Endodermal cell (in vitro differentiated cells): ENCODE measurements at regions not wholly inside any gene's neighbourhood (a gene's known extent, or its start where the extent isn't known, plus 50 kb on each side); places are given as distances from the start of the nearest gene placed in this dataset.

Source experiments
- DNase-seq: peaks from one replicate; pipeline ENCODE4 v3.0.0-alpha.2; 2017
- H3K27ac ChIP-seq: 2 replicates; pipeline ENCODE4 v1.5.1; 2013; ENCODE audit warnings: mild to moderate bottlenecking, low read depth, low read length, moderate library complexity
- H3K27me3 ChIP-seq: 2 replicates; pipeline ENCODE4 v1.6.1; 2013; ENCODE audit warnings: mild to moderate bottlenecking, low read length, moderate library complexity; ENCODE audit not compliant: insufficient read depth, control insufficient read depth, poor library complexity, severe bottlenecking
- H3K36me3 ChIP-seq: 2 replicates; pipeline ENCODE4 v1.7.0; 2013; ENCODE audit warnings: mild to moderate bottlenecking, low read length, moderate library complexity; ENCODE audit not compliant: control insufficient read depth, insufficient read depth
- H3K4me1 ChIP-seq: one replicate; pipeline ENCODE4 v1.7.0; 2013; ENCODE audit warnings: low read length; ENCODE audit not compliant: control insufficient read depth, insufficient read depth
- H3K4me3 ChIP-seq: 2 replicates; pipeline ENCODE4 v1.5.1; 2013; ENCODE audit warnings: mild to moderate bottlenecking, low read length, moderate library complexity
- H3K9ac ChIP-seq: 2 replicates; pipeline ENCODE4 v1.6.1; 2013; ENCODE audit warnings: mild to moderate bottlenecking, low read length, moderate library complexity; ENCODE audit not compliant: poor library complexity, severe bottlenecking; ENCODE audit errors: extremely low read depth
- H3K9me3 ChIP-seq: 2 replicates; pipeline ENCODE4 v1.6.1; 2013; ENCODE audit warnings: mild to moderate bottlenecking, low read length, moderate library complexity; ENCODE audit not compliant: control insufficient read depth
- H3K27ac Mint-ChIP-seq: 2 replicates; pipeline ENCODE4 v1.8.0; 2020; ENCODE audit warnings: mixed read lengths
- H3K27me3 Mint-ChIP-seq: 2 replicates; pipeline ENCODE4 v1.8.0; 2021; ENCODE audit warnings: mild to moderate bottlenecking, mixed read lengths; ENCODE audit not compliant: insufficient read depth
- H3K36me3 Mint-ChIP-seq: 2 replicates; pipeline ENCODE4 v1.8.0; 2020; ENCODE audit warnings: low read depth, mixed read lengths
- H3K4me1 Mint-ChIP-seq: 2 replicates; pipeline ENCODE4 v1.8.0; 2020; ENCODE audit warnings: mixed read lengths
- H3K4me3 Mint-ChIP-seq: 2 replicates; pipeline ENCODE4 v1.8.0; 2020; ENCODE audit warnings: mild to moderate bottlenecking, moderate library complexity, mixed read lengths
- H3K9me3 Mint-ChIP-seq: 2 replicates; pipeline ENCODE4 v1.8.0; 2020; ENCODE audit warnings: mild to moderate bottlenecking, mixed read lengths
- CTCF ChIP-seq: fragments of 200-600 bp; sonication (generic); conservative IDR thresholded peaks from 2 replicates; pipeline ENCODE4 v1.5.0; 2021; ENCODE audit warnings: antibody characterized with exemption, mild to moderate bottlenecking
- WGBS, 2 experiments: methylation state at CpG; one replicate each; pipeline versions ENCODE4 v1.1.5 to v1.1.7; 2013; ENCODE audit warnings: missing lambda C conversion rate in 2 of 2, mixed read lengths in 1 of 2; ENCODE audit not compliant: insufficient coverage in 1 of 2, insufficient read length in 1 of 2; 5-methylcytosine and 5-hydroxymethylcytosine counted together

DNA sequence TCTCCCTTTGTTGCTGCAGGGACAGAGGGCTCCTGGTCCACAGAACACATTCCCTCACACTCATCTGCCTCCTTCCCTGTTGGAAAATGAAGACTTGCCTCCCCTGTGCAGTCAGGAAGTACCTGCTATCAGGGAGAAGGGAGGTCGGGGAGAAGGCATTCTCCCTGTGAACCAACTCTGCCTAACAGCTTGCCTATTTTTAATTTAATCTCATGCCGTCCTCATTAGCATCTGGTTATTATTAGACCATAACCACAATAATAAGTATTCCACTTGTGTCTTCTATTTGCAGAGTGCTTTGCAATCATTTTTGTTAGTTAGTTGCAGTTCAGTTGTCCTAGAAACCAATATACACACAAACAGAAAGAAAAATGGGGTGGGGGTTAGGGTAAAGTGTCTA lies 232.6 kb upstream of the SKOR2 start:
- no peak overlapping the region for H3K9ac ChIP-seq
- H3K4me3 Mint-ChIP-seq: no peak overlapping the region
- DNase-seq: no peak
- H3K27ac Mint-ChIP-seq: no peak overlapping the region
- no peaks in the 10 kb centered on the region for H3K36me3 ChIP-seq
- H3K9me3 Mint-ChIP-seq: no peaks in the 10 kb centered on the region
- no peaks in the 10 kb centered on the region for H3K9me3 ChIP-seq
- WGBS, 2 experiments: 95% methylated on average over 2 of the region's 2 CpGs; no CpG with 5 or more reads in 1 of the 2 experiments
- H3K27ac ChIP-seq: no peak overlapping the region
- H3K27me3 Mint-ChIP-seq: peaks cover 4% of the 10 kb centered on the region
- no peaks in the 10 kb centered on the region for H3K4me1 Mint-ChIP-seq
- no peak for TF ChIP-seq CTCF
- H3K27me3 ChIP-seq: no peaks in the 10 kb centered on the region
- no peaks in the 10 kb centered on the region for H3K4me1 ChIP-seq
- no peaks in the 10 kb centered on the region for H3K36me3 Mint-ChIP-seq
- H3K4me3 ChIP-seq: no peak overlapping the region

- Mint-ChIP-seq H3K9me3 (no peaks in the 10 kb centered on the region), H3K27ac (no peak overlapping the region), H3K36me3 (no peaks in the 10 kb centered on the region), H3K27me3 (no peaks in the 10 kb centered on the region), H3K4me1 (no peaks in the 10 kb centered on the region), H3K4me3 (no peak overlapping the region)
- H3K27me3 ChIP-seq: peaks cover 10% of the 10 kb centered on the region
- H3K4me1 ChIP-seq: no peaks in the 10 kb centered on the region
- 80 to 92% methylated on average over 2 to 4 of the region's 4 CpGs for WGBS, 2 experiments
- no peak for TF ChIP-seq CTCF
- no peak for DNase-seq
- H3K36me3 ChIP-seq: no peaks in the 10 kb centered on the region
- H3K9ac ChIP-seq: no peak overlapping the region
- no peak overlapping the region for H3K4me3 ChIP-seq
- no peak overlapping the region for H3K27ac ChIP-seq
- no peaks in the 10 kb centered on the region for H3K9me3 ChIP-seq
Observed at GRCh38 chr18:47480166-47480565, 228.7 kb upstream of the SKOR2 start.

DNA sequence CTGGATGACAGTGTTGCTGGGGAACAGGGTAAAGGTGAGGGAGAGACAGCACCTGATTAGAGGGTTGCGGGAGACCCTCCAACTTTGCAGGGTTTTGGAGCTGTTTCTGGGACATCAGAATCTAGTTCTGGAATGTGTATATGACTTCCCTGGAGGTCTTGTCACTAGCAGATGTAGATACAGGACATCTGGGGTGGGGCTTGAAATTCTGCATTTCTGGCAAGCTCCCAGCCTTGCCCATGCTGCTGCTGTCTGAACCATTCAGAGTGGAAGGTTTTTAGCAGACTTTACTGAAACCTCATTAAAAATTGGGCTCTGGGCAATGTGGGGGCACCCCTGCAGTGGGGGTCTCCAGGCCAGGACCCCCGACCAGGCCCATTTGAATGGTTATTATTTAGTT lies 220.3 kb upstream of the SKOR2 start:
- no peaks in the 10 kb centered on the region for H3K4me1 Mint-ChIP-seq
- H3K9ac ChIP-seq: no peak overlapping the region
- no peak overlapping the region for H3K4me3 Mint-ChIP-seq
- DNase-seq: no peak
- no peaks in the 10 kb centered on the region for H3K36me3 ChIP-seq
- H3K27me3 Mint-ChIP-seq: no peaks in the 10 kb centered on the region
- no peak for TF ChIP-seq CTCF
- no peaks in the 10 kb centered on the region for H3K36me3 Mint-ChIP-seq
- no peaks in the 10 kb centered on the region for H3K4me1 ChIP-seq
- no peak overlapping the region for H3K27ac Mint-ChIP-seq
- H3K4me3 ChIP-seq: no peak overlapping the region
- peaks cover 19% of the 10 kb centered on the region for H3K27me3 ChIP-seq
- no peaks in the 10 kb centered on the region for H3K9me3 ChIP-seq
- H3K9me3 Mint-ChIP-seq: no peaks in the 10 kb centered on the region
- no peak overlapping the region for H3K27ac ChIP-seq
- WGBS, 2 experiments: 89 to 100% methylated on average over 1 to 2 of the region's 2 CpGs
